ENCODE measurements at regions not wholly inside any gene's neighbourhood (a gene's known extent, or its start where the extent isn't known, plus 50 kb on each side); places are given as distances from the start of the nearest gene placed in this dataset.

DNA sequence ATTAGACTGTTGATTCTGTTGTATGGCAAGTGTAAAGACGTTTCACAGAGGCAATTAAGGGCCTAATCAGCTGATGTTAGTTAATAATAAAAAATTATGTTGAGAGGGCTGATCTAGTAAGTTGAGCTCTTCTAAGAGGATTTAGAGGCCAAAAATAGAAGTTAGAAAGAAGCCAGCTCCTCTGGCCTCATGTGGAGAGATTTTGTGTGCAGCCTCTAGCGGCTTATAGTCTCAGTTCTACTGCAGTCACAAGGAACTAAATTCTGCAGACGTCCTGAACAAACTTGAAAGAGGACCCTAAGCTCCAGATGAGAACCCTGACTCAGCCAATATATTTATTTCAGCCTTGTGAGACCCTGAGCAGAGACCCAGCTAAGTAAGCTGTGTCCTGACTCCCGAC lies 498.6 kb downstream of the BTBD3 start:
- 0% methylated on average over 3 of the region's 4 CpGs for WGBS (ENCODE audit: insufficient coverage, low coverage, missing lambda C conversion rate)
- no peak for DNase-seq (ENCODE audit: extremely low read depth in 1 of 4, low spot score in 3 of 4)

DNA sequence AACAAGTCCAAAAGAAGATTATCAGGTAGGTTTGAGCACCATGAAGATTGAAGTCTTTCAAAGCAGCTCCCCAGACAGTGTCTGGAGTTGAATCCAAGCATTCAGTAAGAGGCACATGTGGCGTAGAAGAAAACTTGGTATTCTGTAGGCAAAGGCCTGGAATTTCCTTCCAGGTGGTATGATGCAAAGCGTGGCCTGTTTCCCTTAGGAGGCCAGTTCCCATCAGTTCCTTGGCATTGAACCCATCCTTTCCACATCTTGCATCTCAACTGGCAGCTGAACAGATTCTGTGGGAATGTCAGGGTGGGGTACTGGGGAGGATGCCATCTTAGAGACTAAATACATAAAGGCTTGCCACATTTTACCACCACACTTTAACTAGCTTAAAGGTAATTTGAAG lies 516.0 kb downstream of the BTBD3 start:
- in situ Hi-C loops (cut with MboI) (no loop called here), intact Hi-C loops (cut with micrococcal nuclease) (no loop called here)
- Histone ChIP-seq H3K9me1 (ENCODE audit: control insufficient read depth, insufficient read depth, low read length) (no peaks in the 10 kb centered on the region), H3K36me3 (ENCODE audit: control insufficient read depth, insufficient read depth, low read length) (no peaks in the 10 kb centered on the region), H4K20me1 (replicated peaks; ENCODE audit: control insufficient read depth, insufficient read depth, low read length) (no peaks in the 10 kb centered on the region), H3K27ac (ENCODE audit: extremely low read depth, low read depth, low read length) (no peak overlapping the region), H3K4me3 (no peak overlapping the region), H3K9me3 (replicated peaks; ENCODE audit: control insufficient read depth, insufficient read depth, low read depth, low read length) (no peaks in the 10 kb centered on the region), H3K9ac (ENCODE audit: insufficient read depth in 1 of 2, low read depth in 2 of 2, low read length in 2 of 2) (no peak overlapping the region), H3K27me3 (ENCODE audit: control insufficient read depth in 2 of 2, insufficient read depth in 2 of 2, low read length in 2 of 2) (no peaks in the 10 kb centered on the region), H2AFZ (ENCODE audit: low read depth, low read length) (no peak overlapping the region), H3K4me2 (ENCODE audit: insufficient read depth, low read length) (no peak overlapping the region), H3K4me1 (replicated peaks in 1 of 2; ENCODE audit: control insufficient read depth in 2 of 2, insufficient read depth in 2 of 2, low read length in 2 of 2) (no peaks in the 10 kb centered on the region), H3K79me2 (ENCODE audit: control insufficient read depth, insufficient read depth, low read length) (no peaks in the 10 kb centered on the region)
- ChIA-PET CTCF (ENCODE audit: low intra/inter-chr PET ratio) (no interaction called here), POLR2A (no interaction called here)
- ATAC-seq (no peak), FAIRE-seq (no peak), DNase-seq (ENCODE audit: extremely low read depth in 1 of 4, low spot score in 3 of 4) (no peak)
- no CpG with 5 or more reads among the region's 2 CpGs for WGBS (ENCODE audit: insufficient coverage, low coverage, missing lambda C conversion rate)
- no TSS peak for BruUV-seq (replicated peaks)
- TF ChIP-seq SRF (CRISPR knock-in tag; IDR thresholded peaks at IDR 0.05): no peak
- TF ChIP-seq MYBL2 (IDR thresholded peaks at IDR 0.05; ENCODE audit: low read depth): no peak
- no peak for TF ChIP-seq MYBL2 (CRISPR knock-in tag; IDR thresholded peaks at IDR 0.05; ENCODE audit: borderline replicate concordance)
- TF ChIP-seq, protein P1, sequence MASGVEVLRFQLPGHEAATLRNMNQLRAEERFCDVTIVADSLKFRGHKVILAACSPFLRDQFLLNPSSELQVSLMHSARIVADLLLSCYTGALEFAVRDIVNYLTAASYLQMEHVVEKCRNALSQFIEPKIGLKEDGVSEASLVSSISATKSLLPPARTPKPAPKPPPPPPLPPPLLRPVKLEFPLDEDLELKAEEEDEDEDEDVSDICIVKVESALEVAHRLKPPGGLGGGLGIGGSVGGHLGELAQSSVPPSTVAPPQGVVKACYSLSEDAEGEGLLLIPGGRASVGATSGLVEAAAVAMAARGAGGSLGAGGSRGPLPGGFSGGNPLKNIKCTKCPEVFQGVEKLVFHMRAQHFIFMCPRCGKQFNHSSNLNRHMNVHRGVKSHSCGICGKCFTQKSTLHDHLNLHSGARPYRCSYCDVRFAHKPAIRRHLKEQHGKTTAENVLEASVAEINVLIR (CRISPR knock-in tag; IDR thresholded peaks at IDR 0.05): no peak
- TF ChIP-seq KLF16 (IDR thresholded peaks at IDR 0.05): no peak
- no peak for TF ChIP-seq TAF7 (tag; IDR thresholded peaks at IDR 0.05)
- no peak for TF ChIP-seq CXXC5 (CRISPR knock-in tag; IDR thresholded peaks at IDR 0.05)

More for the DNA sequence above, 498.6 kb downstream of the BTBD3 start:
- no peaks in the 10 kb centered on the region for H4K20me1 ChIP-seq (replicated peaks; ENCODE audit: control insufficient read depth, insufficient read depth, low read length)
- H3K27me3 ChIP-seq (ENCODE audit: control insufficient read depth in 2 of 2, insufficient read depth in 2 of 2, low read length in 2 of 2): no peaks in the 10 kb centered on the region
- no peaks in the 10 kb centered on the region for H3K79me2 ChIP-seq (ENCODE audit: control insufficient read depth, insufficient read depth, low read length)
- BruUV-seq (replicated peaks): no TSS peak
- H3K9me3 ChIP-seq (replicated peaks; ENCODE audit: control insufficient read depth, insufficient read depth, low read depth, low read length): no peaks in the 10 kb centered on the region
- no peak for FAIRE-seq
- POLR2A ChIA-PET: no interaction called here
- H3K9ac ChIP-seq (ENCODE audit: insufficient read depth in 1 of 2, low read depth in 2 of 2, low read length in 2 of 2): no peak overlapping the region
- H3K27ac ChIP-seq (ENCODE audit: extremely low read depth, low read depth, low read length): no peak overlapping the region
- CTCF ChIA-PET (ENCODE audit: low intra/inter-chr PET ratio): no interaction called here
- H3K4me2 ChIP-seq (ENCODE audit: insufficient read depth, low read length): no peak overlapping the region
- H3K36me3 ChIP-seq (ENCODE audit: control insufficient read depth, insufficient read depth, low read length): no peaks in the 10 kb centered on the region
- no peak overlapping the region for H3K4me3 ChIP-seq
- no peak overlapping the region for H2AFZ ChIP-seq (ENCODE audit: low read depth, low read length)
- TF ChIP-seq FOXA1 (IDR thresholded peaks at IDR 0.05; ENCODE audit: borderline replicate concordance): no peak
- TF ChIP-seq, protein P2, sequence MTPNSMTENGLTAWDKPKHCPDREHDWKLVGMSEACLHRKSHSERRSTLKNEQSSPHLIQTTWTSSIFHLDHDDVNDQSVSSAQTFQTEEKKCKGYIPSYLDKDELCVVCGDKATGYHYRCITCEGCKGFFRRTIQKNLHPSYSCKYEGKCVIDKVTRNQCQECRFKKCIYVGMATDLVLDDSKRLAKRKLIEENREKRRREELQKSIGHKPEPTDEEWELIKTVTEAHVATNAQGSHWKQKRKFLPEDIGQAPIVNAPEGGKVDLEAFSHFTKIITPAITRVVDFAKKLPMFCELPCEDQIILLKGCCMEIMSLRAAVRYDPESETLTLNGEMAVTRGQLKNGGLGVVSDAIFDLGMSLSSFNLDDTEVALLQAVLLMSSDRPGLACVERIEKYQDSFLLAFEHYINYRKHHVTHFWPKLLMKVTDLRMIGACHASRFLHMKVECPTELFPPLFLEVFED (CRISPR knock-in tag; conservative IDR thresholded peaks at IDR 0.05): no peak
- no peak for ATAC-seq
- no peaks in the 10 kb centered on the region for H3K4me1 ChIP-seq (replicated peaks in 1 of 2; ENCODE audit: control insufficient read depth in 2 of 2, insufficient read depth in 2 of 2, low read length in 2 of 2)
- no peaks in the 10 kb centered on the region for H3K9me1 ChIP-seq (ENCODE audit: control insufficient read depth, insufficient read depth, low read length)
- in situ Hi-C loops (cut with MboI) (no loop called here), intact Hi-C loops (cut with micrococcal nuclease) (no loop called here)
